ENCODE measurements at regions not wholly inside any gene's neighbourhood (a gene's known extent, or its start where the extent isn't known, plus 50 kb on each side); places are given as distances from the start of the nearest gene placed in this dataset.

DNA sequence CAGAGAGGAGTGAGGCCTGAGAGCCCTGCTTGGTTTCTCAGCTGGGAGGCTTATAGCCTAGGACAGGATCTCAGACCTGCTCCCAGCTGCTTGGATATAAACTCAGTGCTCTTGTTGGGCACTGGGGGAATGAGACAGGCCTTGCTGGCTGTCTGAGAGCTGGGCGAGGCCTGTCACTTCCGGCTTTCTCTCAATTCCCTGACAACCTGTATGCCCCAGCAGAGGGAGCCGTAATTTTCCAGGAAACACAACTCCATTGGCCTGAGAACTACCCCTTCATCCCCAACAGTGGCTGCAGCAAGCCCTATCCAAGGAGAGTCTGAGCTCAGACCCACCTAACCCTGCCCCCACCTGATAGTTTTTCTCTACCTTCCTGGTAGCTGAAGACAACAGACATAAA, 258.3 kb upstream of the STXBP6 start:
- TF ChIP-seq, protein P1, sequence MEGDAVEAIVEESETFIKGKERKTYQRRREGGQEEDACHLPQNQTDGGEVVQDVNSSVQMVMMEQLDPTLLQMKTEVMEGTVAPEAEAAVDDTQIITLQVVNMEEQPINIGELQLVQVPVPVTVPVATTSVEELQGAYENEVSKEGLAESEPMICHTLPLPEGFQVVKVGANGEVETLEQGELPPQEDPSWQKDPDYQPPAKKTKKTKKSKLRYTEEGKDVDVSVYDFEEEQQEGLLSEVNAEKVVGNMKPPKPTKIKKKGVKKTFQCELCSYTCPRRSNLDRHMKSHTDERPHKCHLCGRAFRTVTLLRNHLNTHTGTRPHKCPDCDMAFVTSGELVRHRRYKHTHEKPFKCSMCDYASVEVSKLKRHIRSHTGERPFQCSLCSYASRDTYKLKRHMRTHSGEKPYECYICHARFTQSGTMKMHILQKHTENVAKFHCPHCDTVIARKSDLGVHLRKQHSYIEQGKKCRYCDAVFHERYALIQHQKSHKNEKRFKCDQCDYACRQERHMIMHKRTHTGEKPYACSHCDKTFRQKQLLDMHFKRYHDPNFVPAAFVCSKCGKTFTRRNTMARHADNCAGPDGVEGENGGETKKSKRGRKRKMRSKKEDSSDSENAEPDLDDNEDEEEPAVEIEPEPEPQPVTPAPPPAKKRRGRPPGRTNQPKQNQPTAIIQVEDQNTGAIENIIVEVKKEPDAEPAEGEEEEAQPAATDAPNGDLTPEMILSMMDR (IDR thresholded peaks at IDR 0.05) = no peak
- no peak for TF ChIP-seq POLR2A (IDR thresholded peaks at IDR 0.05)
